Smooth muscle cell (in vitro differentiated cells): ENCODE measurements at regions not wholly inside any gene's neighbourhood (a gene's known extent, or its start where the extent isn't known, plus 50 kb on each side); places are given as distances from the start of the nearest gene placed in this dataset.

ENCODE experiments used
- DNase-seq: peaks from one replicate; lab custom pipeline; 2025; ENCODE audit not compliant: unreplicated experiment; lab: John Stamatoyannopoulos, UW
- H2AFZ ChIP-seq: fragments of 200-600 bp; sonication (generic); 2 replicates; pipeline ENCODE4 v1.6.0; 2016; ENCODE audit warnings: antibody characterized with exemption, low read depth, mild to moderate bottlenecking
- H3F3A ChIP-seq: fragments of 200-600 bp; sonication (generic); 2 replicates; pipeline ENCODE4 v1.6.0; 2017; ENCODE audit warnings: antibody characterized with exemption, low read depth
- H3K27ac ChIP-seq: fragments of 200-600 bp; sonication (generic); 2 replicates; pipeline ENCODE4 v1.5.1; 2016; ENCODE audit warnings: low read depth, mild to moderate bottlenecking
- H3K27me3 ChIP-seq: fragments of 200-600 bp; sonication (generic); 2 replicates; pipeline ENCODE4 v1.6.1; 2016; ENCODE audit warnings: low read depth, mild to moderate bottlenecking
- H3K36me3 ChIP-seq: fragments of 200-600 bp; sonication (generic); 2 replicates; pipeline ENCODE4 v1.5.1; 2016; ENCODE audit warnings: low read depth
- H3K4me1 ChIP-seq: fragments of 200-600 bp; sonication (generic); 2 replicates; pipeline ENCODE4 v1.5.1; 2016; ENCODE audit warnings: low read depth
- H3K4me2 ChIP-seq: fragments of 200-600 bp; sonication (generic); 2 replicates; pipeline ENCODE4 v1.6.0; 2016; ENCODE audit warnings: mild to moderate bottlenecking
- H3K4me3 ChIP-seq: fragments of 200-600 bp; sonication (generic); 2 replicates; pipeline ENCODE4 v1.5.1; 2016; ENCODE audit warnings: mild to moderate bottlenecking
- H3K79me2 ChIP-seq: fragments of 200-600 bp; sonication (generic); 2 replicates; pipeline ENCODE4 v1.6.0; 2016; ENCODE audit warnings: low read depth, mild to moderate bottlenecking
- H3K9ac ChIP-seq: fragments of 200-600 bp; sonication (generic); 2 replicates; pipeline ENCODE4 v1.6.0; 2016; ENCODE audit warnings: low read depth
- H3K9me3 ChIP-seq: fragments of 200-600 bp; sonication (generic); replicated peaks from 2 replicates; pipeline ENCODE4 v1.5.1; 2016; ENCODE audit warnings: low read depth
- H4K20me1 ChIP-seq: fragments of 200-600 bp; sonication (generic); 2 replicates; pipeline ENCODE4 v1.6.0; 2016; ENCODE audit warnings: low read depth
- CTCF ChIP-seq: fragments of 200-600 bp; sonication (generic); IDR thresholded peaks from 2 replicates; pipeline ENCODE4 v1.5.1; 2017; ENCODE audit warnings: borderline replicate concordance, mild to moderate bottlenecking, antibody characterized with exemption; ENCODE audit not compliant: insufficient read depth, poor library complexity, severe bottlenecking
- WGBS: methylation state at CpG from one replicate; pipeline ENCODE4 v1.1.7; 2016; ENCODE audit warnings: low lambda C conversion rate; 5-methylcytosine and 5-hydroxymethylcytosine counted together

DNA sequence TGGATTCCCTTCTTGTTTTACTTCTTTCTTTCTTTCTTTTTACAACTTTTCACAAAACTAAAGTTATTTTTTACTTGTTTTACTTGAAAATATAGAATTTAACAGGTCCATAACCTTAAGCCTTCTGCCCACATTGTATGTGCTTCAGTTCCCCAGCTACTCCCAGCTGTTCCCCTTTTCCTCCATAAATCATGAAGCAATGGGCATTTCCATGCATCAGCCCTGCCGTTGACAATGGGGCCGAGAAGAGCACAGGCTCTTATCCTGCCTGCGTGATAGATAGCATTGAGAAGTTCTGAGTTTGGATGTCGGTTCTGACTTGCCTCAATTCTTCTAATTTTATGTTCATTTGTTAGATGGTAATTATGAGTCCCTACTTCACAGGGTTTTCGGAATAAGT, 583.8 kb downstream of the CDH26 start:
- Histone ChIP-seq H2AFZ (no peak overlapping the region), H3K4me2 (no peak overlapping the region), H3K9ac (no peak overlapping the region), H3K4me3 (no peak overlapping the region), H3K27ac (no peak overlapping the region), H3K79me2 (no peaks in the 10 kb centered on the region), H3K27me3 (peaks cover 8% of the 10 kb centered on the region), H3K9me3 (no peaks in the 10 kb centered on the region), H3K36me3 (no peaks in the 10 kb centered on the region), H3F3A (no peaks in the 10 kb centered on the region), H3K4me1 (no peaks in the 10 kb centered on the region), H4K20me1 (no peaks in the 10 kb centered on the region)
- no peak for DNase-seq
- WGBS, result 89% methylated on average over 5 of the region's 5 CpGs
- no peak for TF ChIP-seq CTCF

GRCh38 chr20:60543598-60543997, 585.4 kb downstream of the CDH26 start:
- no peak for TF ChIP-seq CTCF
- no peak overlapping the region for H3K4me3 ChIP-seq
- 94% methylated on average over 3 of the region's 3 CpGs for WGBS
- H3K36me3 ChIP-seq, result no peaks in the 10 kb centered on the region
- no peaks in the 10 kb centered on the region for H3K9me3 ChIP-seq
- peaks cover 8% of the 10 kb centered on the region for H3K27me3 ChIP-seq
- H4K20me1 ChIP-seq, result no peaks in the 10 kb centered on the region
- H3K4me1 ChIP-seq, result no peaks in the 10 kb centered on the region
- H3K79me2 ChIP-seq, result no peaks in the 10 kb centered on the region
- H3K9ac ChIP-seq, result no peak overlapping the region
- no peak overlapping the region for H3K27ac ChIP-seq
- H3K4me2 ChIP-seq, result no peak overlapping the region
- no peak for DNase-seq
- H3F3A ChIP-seq, result no peaks in the 10 kb centered on the region
- H2AFZ ChIP-seq, result no peak overlapping the region

GRCh38 chr20:60553095-60553494, 594.9 kb downstream of the CDH26 start:
- no peak overlapping the region for H3K9ac ChIP-seq
- no peaks in the 10 kb centered on the region for H3K79me2 ChIP-seq
- no peak overlapping the region for H2AFZ ChIP-seq
- peaks cover 5% of the 10 kb centered on the region for H3K27me3 ChIP-seq
- no peaks in the 10 kb centered on the region for H3K4me1 ChIP-seq
- H3K36me3 ChIP-seq, result no peaks in the 10 kb centered on the region
- no peak overlapping the region for H3K4me3 ChIP-seq
- no peak for TF ChIP-seq CTCF
- WGBS, result 86% methylated on average over 5 of the region's 5 CpGs
- no peaks in the 10 kb centered on the region for H4K20me1 ChIP-seq
- H3K9me3 ChIP-seq, result no peaks in the 10 kb centered on the region
- H3K27ac ChIP-seq, result no peak overlapping the region
- H3F3A ChIP-seq, result no peaks in the 10 kb centered on the region
- H3K4me2 ChIP-seq, result no peak overlapping the region
- no peak for DNase-seq

- Histone ChIP-seq H3K4me3 (no peak overlapping the region), H3K79me2 (no peaks in the 10 kb centered on the region), H3F3A (no peaks in the 10 kb centered on the region), H3K9ac (no peak overlapping the region), H4K20me1 (no peaks in the 10 kb centered on the region), H3K4me2 (no peak overlapping the region), H3K36me3 (no peaks in the 10 kb centered on the region), H3K4me1 (no peaks in the 10 kb centered on the region), H3K27me3 (peaks cover 10% of the 10 kb centered on the region), H3K9me3 (no peaks in the 10 kb centered on the region), H2AFZ (no peak overlapping the region), H3K27ac (no peak overlapping the region)
- TF ChIP-seq CTCF, result no peak
- no peak for DNase-seq
- WGBS, result 93% methylated on average over 3 of the region's 3 CpGs
These were observed 600.3 kb downstream of the CDH26 start for GRCh38 chr20:60558486-60558885.
